D721Med (cell line): ENCODE measurements at regions not wholly inside any gene's neighbourhood (a gene's known extent, or its start where the extent isn't known, plus 50 kb on each side); places are given as distances from the start of the nearest gene placed in this dataset.
"Not testable (repeated sequence)": the region's sequence is repeated elsewhere in the genome, so short reads cannot be mapped to it uniquely, and the experiment has no call there.

ENCODE experiments used
- DNase-seq: peaks from one replicate; pipeline ENCODE4 v3.0.0; 2011; ENCODE audit warnings: low spot score; ENCODE audit not compliant: insufficient read length
- FAIRE-seq: peaks from 2 replicates; lab custom pipeline; 2011; peaks lifted over from hg19 to GRCh38; lab: Jason Lieb, UNC
- TF ChIP-seq, protein P1 (sequence below): IDR thresholded peaks from 2 replicates; pipeline ENCODE4 v1.5.1; 2012; ENCODE audit warnings: mild to moderate bottlenecking, control low read depth; ENCODE audit not compliant: insufficient read depth; ENCODE audit errors: missing control alignments

GRCh38 chr1:91207691-91208090 is 185.9 kb upstream of the ZNF644 start:
- not testable (repeated sequence) for DNase-seq, FAIRE-seq

GRCh38 chr1:91204150-91204549 is 182.3 kb upstream of the ZNF644 start:
- FAIRE-seq, DNase-seq: not testable (repeated sequence)

DNA sequence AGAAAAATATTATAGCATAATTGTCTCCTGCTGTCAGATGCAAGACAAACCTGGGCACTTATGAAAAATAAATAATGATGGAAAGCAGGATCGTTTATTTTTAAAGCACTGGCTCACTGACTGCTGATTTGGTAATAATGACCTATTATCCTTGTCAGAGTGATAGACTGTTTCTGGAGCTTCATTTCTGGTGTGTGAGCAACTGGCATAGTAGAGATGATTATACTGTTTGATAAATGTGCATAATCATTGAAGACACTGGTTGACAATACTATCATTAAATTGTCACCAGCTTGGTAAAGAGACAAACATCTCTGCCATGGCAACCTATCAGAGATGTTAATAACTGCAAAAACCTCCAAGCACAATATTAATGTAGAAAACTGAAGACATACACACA is 179.9 kb upstream of the ZNF644 start:
- DNase-seq = no peak

DNA sequence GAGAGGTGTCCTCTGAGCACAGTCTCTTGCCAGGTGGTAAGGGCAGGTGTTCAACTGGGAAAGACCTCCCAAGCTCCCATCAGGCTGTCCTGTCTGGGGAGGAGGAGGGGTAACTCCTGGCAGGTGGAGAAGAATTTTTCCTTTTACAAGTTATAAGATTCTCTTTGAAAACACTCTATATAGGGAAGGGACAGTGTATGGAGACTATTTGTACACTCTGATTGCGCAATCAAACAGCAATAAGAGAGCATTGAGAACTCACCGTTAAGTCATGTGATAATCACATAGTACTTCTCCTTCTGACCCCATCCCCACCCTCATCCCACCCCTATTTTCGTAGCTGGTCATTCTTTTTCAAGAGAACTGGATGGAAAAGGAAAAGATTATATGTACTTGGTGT is 179.3 kb upstream of the ZNF644 start:
- FAIRE-seq = no peak
- TF ChIP-seq, protein P1, sequence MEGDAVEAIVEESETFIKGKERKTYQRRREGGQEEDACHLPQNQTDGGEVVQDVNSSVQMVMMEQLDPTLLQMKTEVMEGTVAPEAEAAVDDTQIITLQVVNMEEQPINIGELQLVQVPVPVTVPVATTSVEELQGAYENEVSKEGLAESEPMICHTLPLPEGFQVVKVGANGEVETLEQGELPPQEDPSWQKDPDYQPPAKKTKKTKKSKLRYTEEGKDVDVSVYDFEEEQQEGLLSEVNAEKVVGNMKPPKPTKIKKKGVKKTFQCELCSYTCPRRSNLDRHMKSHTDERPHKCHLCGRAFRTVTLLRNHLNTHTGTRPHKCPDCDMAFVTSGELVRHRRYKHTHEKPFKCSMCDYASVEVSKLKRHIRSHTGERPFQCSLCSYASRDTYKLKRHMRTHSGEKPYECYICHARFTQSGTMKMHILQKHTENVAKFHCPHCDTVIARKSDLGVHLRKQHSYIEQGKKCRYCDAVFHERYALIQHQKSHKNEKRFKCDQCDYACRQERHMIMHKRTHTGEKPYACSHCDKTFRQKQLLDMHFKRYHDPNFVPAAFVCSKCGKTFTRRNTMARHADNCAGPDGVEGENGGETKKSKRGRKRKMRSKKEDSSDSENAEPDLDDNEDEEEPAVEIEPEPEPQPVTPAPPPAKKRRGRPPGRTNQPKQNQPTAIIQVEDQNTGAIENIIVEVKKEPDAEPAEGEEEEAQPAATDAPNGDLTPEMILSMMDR = no peak

More for the DNA sequence above, 179.9 kb upstream of the ZNF644 start:
- no peak for FAIRE-seq
- TF ChIP-seq, protein P1 = no peak

GRCh38 chr1:91200675-91201074 is 178.8 kb upstream of the ZNF644 start:
- FAIRE-seq (no peak), DNase-seq (no peak)
- TF ChIP-seq, protein P1 = no peak

More for the DNA sequence above, 179.3 kb upstream of the ZNF644 start:
- no peak for DNase-seq

DNA sequence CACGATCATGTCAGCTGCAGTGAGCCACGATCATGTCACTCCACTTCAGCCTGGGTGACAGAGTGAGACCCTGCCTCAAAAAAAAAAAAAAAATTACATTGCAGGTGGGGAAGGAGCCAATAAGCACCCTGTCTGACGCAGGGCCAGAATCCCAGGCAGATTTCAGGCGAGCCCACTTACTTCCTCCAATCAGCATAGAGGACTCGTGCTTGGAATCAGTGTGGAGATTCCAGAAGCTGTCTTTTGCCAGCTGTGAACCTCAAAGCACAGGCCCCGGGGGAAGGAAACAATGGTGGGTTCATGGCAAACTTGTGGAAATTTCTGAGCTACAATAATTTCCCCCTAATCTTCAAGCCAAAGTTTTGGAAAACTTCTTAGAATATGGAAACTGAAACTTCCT is 178.2 kb upstream of the ZNF644 start:
- TF ChIP-seq, protein P1 = no peak
- no peak for FAIRE-seq

DNA sequence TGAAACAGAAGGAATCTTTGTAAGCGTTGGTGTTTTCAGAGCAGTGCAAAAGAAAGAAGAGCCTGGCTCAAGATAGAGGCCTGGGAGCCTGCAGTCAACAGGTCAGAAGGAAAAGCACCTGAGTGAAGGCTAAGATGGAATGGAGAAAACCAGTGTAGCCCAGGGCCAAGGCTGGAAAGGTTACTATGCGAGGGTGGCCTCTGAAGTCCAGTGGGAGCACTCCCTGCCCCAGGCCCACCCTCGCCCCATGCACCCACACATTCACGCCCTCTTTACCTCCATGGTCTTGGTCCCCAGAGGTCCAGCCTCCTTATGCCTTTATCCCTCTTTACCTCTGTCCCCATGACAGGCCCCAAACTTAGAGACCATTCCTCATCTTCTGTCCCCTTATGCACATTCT is 169.2 kb upstream of the ZNF644 start:
- TF ChIP-seq, protein P1 = no peak
- DNase-seq (no peak), FAIRE-seq (no peak)

More for the DNA sequence above, 178.2 kb upstream of the ZNF644 start:
- no peak for DNase-seq

DNA sequence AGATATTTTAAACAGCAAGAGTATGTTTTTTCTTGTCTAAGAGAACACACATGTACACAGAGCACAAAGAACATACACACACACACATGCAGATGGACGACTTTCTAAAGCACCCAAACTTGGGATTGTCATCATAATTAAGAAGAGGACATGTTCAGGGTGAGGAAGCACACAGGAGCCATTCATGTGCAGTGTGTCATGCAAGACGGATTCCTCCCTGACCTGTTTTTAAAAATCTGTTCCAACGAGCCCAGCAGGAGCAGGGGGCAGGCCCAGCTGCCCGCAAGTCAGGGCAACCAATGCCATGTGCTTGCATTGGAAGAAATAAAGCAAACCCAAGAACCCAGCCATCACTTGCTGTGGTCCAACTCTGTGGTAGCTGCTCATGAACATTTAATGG is 167.3 kb upstream of the ZNF644 start:
- TF ChIP-seq, protein P1 = no peak
- DNase-seq = no peak
- FAIRE-seq = no peak

DNA sequence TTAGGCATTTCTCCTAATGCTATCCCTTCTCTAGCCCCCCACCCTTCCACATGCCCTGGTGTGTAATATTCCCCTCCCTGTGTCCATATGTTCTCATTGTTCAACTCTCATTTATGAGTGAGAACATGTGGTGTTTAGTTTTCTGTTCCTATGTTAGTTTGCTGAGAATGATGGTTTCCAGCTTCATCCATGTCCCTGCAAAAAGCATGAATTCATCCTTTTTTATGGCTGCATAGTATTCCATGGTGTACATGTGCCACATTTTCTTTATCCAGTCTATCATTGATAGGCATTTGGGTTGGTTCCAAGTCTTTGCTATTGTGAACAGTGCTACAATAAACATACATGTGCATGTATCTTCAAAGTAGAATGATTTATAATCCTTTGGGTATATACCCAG is 161.0 kb upstream of the ZNF644 start:
- not testable (repeated sequence) for DNase-seq, FAIRE-seq
